ENCODE measurements at regions not wholly inside any gene's neighbourhood (a gene's known extent, or its start where the extent isn't known, plus 50 kb on each side); places are given as distances from the start of the nearest gene placed in this dataset.

DNA sequence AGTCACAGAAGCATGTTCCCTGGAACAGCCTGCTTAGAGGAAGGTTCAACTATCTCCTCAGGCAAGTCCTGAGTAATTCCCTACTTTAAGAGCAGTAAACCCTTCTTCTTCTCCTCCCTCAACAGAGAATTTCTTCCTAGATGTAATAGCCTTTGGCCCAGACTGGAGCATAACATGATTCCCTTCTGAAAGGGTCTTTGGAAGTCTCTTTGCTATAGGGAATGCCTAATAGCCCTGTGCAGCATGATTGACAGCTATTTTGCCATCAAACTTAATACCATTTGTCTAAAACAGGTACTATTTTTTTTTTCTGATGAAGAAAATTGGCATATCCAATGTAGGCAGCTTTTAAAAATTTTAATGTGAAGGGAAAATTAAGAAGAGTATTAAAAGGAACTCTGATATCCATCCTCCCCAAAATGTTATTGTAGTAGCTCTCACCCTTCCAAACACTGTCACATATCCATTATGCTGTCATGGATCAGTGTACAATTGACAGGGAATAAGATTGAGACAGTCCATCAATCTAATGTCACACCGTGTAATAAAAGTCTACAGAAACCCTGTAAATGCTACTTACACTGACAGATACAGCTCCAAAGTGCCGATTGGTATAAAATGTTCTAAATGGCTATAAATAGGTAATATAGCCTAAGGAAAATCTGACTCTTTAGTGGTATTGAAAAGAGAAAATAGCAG is 884.6 kb downstream of the TTLL7 start:
- TF ChIP-seq, protein P1, sequence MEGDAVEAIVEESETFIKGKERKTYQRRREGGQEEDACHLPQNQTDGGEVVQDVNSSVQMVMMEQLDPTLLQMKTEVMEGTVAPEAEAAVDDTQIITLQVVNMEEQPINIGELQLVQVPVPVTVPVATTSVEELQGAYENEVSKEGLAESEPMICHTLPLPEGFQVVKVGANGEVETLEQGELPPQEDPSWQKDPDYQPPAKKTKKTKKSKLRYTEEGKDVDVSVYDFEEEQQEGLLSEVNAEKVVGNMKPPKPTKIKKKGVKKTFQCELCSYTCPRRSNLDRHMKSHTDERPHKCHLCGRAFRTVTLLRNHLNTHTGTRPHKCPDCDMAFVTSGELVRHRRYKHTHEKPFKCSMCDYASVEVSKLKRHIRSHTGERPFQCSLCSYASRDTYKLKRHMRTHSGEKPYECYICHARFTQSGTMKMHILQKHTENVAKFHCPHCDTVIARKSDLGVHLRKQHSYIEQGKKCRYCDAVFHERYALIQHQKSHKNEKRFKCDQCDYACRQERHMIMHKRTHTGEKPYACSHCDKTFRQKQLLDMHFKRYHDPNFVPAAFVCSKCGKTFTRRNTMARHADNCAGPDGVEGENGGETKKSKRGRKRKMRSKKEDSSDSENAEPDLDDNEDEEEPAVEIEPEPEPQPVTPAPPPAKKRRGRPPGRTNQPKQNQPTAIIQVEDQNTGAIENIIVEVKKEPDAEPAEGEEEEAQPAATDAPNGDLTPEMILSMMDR (IDR thresholded peaks at IDR 0.05) = no peak
- Histone ChIP-seq H3K9me3 (no peaks in the 10 kb centered on the region), H3K4me1 (ENCODE audit: control insufficient read depth in 1 of 2, low read depth in 2 of 2) (no peaks in the 10 kb centered on the region), H3K27ac (no peak overlapping the region), H3K36me3 (no peaks in the 10 kb centered on the region), H3K27me3 (replicated peaks; ENCODE audit: insufficient read depth) (no peaks in the 10 kb centered on the region), H3K4me3 (no peak overlapping the region)
- no peak for DNase-seq (ENCODE audit: low spot score)
- no peak for ATAC-seq (ENCODE audit: insufficient number of reproducible peaks, low FRiP score, low read depth)

DNA sequence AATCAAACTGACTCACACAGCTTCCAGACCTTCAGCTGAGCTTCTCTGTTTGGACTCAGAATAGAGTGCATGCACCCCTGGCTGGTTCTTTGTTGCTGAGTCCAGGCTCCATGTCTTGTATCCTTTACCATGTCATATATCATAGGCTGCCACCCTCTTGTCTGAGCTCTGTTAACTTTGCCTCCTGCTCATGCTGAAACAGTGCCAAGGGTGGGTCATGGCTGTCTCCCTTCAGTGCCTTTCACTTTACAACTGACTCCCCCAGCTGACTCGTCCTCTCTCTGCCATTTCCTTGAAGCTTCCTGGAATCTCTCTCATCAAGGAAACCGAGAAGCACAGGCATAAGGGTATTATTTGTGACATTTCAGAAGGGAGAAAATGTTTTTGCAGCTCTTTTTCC is 885.3 kb downstream of the TTLL7 start:
- Histone ChIP-seq H3K4me3 (no peak overlapping the region), H3K9me3 (no peaks in the 10 kb centered on the region), H3K36me3 (no peaks in the 10 kb centered on the region), H3K27me3 (replicated peaks; ENCODE audit: insufficient read depth) (no peaks in the 10 kb centered on the region), H3K4me1 (ENCODE audit: control insufficient read depth in 1 of 2, low read depth in 2 of 2) (no peaks in the 10 kb centered on the region), H3K27ac (no peak overlapping the region)
- TF ChIP-seq, protein P1 (IDR thresholded peaks at IDR 0.05) = no peak
- ATAC-seq (ENCODE audit: insufficient number of reproducible peaks, low FRiP score, low read depth) (no peak), DNase-seq (ENCODE audit: low spot score) (no peak)

- ATAC-seq (ENCODE audit: insufficient number of reproducible peaks, low FRiP score, low read depth) (no peak), DNase-seq (ENCODE audit: low spot score) (no peak)
- no peaks in the 10 kb centered on the region for H3K9me3 ChIP-seq
- TF ChIP-seq, protein P1 (IDR thresholded peaks at IDR 0.05) = no peak
- no peak overlapping the region for H3K4me3 ChIP-seq
- no peaks in the 10 kb centered on the region for H3K36me3 ChIP-seq
- H3K27ac ChIP-seq = no peak overlapping the region
- no peaks in the 10 kb centered on the region for H3K4me1 ChIP-seq (ENCODE audit: control insufficient read depth in 1 of 2, low read depth in 2 of 2)
- no peaks in the 10 kb centered on the region for H3K27me3 ChIP-seq (replicated peaks; ENCODE audit: insufficient read depth)
Observed at GRCh38 chr1:83112248-83112885, 886.6 kb downstream of the TTLL7 start.

- no peak for ATAC-seq (ENCODE audit: insufficient number of reproducible peaks, low FRiP score, low read depth)
- no peaks in the 10 kb centered on the region for H3K36me3 ChIP-seq
- no peaks in the 10 kb centered on the region for H3K4me1 ChIP-seq (ENCODE audit: control insufficient read depth in 1 of 2, low read depth in 2 of 2)
- no peaks in the 10 kb centered on the region for H3K9me3 ChIP-seq
- H3K27me3 ChIP-seq (replicated peaks; ENCODE audit: insufficient read depth) = no peaks in the 10 kb centered on the region
- TF ChIP-seq, protein P1 (IDR thresholded peaks at IDR 0.05) = no peak
- H3K4me3 ChIP-seq = no peak overlapping the region
- no peak overlapping the region for H3K27ac ChIP-seq
- DNase-seq (ENCODE audit: low spot score) = no peak
Observed at GRCh38 chr1:83110156-83110555, 888.8 kb downstream of the TTLL7 start.

DNA sequence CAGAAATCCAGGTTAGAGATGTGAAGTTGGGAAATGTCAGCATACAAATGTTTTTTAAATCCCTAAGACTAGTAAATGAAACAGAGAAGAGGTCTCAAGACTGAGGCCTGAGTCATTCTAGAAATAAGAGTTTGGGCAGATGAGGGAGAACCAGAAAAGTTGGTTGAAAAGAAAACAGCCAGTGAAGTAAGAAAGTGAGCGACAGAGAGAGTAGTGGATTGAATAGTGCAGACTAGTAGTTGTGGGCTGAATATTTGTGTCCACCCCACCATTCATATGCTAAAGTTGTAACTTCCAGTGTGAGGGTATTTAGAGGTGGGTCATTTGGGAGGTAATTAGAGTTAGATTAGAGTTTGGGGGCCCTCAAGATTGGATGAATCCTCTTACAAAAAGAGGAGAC is 889.2 kb downstream of the TTLL7 start:
- H3K27me3 ChIP-seq (replicated peaks; ENCODE audit: insufficient read depth) = no peaks in the 10 kb centered on the region
- ATAC-seq (ENCODE audit: insufficient number of reproducible peaks, low FRiP score, low read depth) (no peak), DNase-seq (ENCODE audit: low spot score) (no peak)
- H3K4me3 ChIP-seq = no peak overlapping the region
- no peaks in the 10 kb centered on the region for H3K4me1 ChIP-seq (ENCODE audit: control insufficient read depth in 1 of 2, low read depth in 2 of 2)
- H3K27ac ChIP-seq = no peak overlapping the region
- TF ChIP-seq, protein P1 (IDR thresholded peaks at IDR 0.05) = no peak
- H3K9me3 ChIP-seq = no peaks in the 10 kb centered on the region
- no peaks in the 10 kb centered on the region for H3K36me3 ChIP-seq

All from thoracic aorta (tissue), 2 donors.